Non-pigmented ciliary epithelial cell (primary cell): ENCODE measurements at regions not wholly inside any gene's neighbourhood (a gene's known extent, or its start where the extent isn't known, plus 50 kb on each side); places are given as distances from the start of the nearest gene placed in this dataset.
A peak's percentile ranks its signal among the peaks of the same experiment; 100 is the strongest.

ENCODE experiments used
- DNase-seq: peaks from one replicate; pipeline ENCODE4 v3.0.0-alpha.2; 2010; ENCODE audit warnings: low read depth

- no peak for DNase-seq
Observed at GRCh38 chr5:6162175-6162574, 216.2 kb downstream of the MED10 start.

DNA sequence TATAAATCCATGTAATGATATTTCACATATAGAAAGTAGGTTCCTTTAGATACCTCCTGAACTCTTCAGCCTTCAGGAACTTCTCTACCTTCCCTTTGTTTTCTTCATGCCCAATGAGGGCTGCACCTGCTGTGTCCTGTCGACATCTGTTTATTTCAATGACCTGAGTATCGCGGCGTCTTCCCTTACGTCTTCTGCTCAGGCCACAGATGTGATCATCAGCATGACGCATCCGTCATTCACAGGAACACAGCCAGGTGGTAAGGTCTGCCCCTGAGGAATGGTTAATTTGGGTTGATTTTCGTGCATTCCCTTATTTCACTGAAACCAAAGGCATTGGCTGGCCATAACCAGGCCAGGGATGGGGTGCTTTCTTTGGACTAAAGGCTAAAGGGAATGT, 217.1 kb downstream of the MED10 start:
- DNase-seq = no peak

DNA sequence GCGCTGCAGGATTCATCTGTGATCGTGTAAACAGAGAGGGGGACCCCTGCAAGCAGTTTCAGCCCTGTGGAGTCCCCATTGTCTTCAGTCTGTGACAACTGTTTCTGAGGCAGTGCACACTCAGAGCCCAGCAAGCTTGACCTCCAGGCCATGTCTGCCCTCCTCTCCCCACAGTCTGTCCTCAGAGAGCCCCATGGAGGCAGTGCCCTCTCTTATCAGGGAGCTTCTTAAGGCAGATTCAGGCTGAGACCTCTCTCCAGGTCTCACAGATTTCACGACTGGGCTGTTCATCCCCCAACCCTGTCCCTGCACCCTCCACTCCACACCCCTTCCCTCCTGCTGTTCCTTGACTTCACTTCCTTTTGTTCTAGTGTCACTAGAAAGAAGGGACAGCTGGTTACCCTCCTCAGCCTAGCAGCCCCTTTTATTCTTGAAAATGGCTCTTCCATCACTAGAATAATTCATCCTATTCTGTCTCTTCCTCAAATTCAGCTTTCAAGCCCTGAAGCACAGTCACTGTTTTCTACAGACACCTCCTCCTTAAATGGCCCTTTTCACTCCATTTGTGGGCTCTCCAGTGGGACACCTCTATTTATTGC, 218.4 kb downstream of the MED10 start:
- no peak for DNase-seq

- DNase-seq = peak; percentile 90
Observed at GRCh38 chr5:6158974-6159831, 219.1 kb downstream of the MED10 start.

GRCh38 chr5:6154216-6154615, 224.1 kb downstream of the MED10 start:
- DNase-seq = no peak

GRCh38 chr5:6146271-6146670, 232.1 kb downstream of the MED10 start:
- DNase-seq = no peak

GRCh38 chr5:6145616-6146237, 232.6 kb downstream of the MED10 start:
- DNase-seq = no peak

DNA sequence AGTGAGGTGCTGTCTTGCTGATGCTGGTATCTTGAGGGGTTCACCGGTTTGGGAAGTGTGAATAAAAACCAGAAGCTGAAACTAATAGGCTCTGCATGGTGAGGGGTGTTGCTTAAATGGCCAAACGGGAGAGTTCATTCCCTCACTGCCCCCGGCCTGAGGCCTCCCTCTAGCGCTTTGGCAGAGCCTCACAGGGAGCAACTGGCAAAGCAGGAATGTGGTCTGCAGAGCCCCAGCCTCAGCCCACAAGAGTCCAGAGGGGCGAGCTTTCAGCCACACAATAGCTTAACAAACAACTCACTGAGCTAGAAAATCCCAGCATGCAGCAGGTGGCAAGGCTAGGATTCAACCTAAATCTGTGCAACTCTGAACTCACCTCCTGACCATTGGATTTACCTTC, 234.8 kb downstream of the MED10 start:
- DNase-seq = no peak

- no peak for DNase-seq
Observed at GRCh38 chr5:6142353-6142752, 236.0 kb downstream of the MED10 start.

- DNase-seq = no peak
Observed at GRCh38 chr5:6140219-6140618, 238.1 kb downstream of the MED10 start.

DNA sequence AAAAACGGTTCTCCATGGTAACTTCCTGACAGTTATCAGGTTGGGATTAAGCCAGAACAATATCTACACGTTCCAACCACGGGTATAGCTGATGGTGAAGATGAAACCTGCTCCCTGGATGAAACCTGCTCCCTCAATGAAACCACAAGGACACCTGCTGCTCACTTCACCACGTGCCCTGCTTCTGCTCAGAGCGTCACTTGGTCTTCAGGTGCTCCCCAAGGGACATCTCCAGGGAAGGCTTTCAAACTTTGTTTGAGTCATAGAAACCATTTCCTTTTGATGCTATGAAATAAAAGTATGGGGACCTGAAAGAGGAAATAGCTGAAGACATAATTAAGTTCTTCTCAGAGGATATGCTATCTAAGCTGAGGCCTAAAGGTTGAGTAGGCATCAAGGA, 242.4 kb downstream of the MED10 start:
- no peak for DNase-seq

DNA sequence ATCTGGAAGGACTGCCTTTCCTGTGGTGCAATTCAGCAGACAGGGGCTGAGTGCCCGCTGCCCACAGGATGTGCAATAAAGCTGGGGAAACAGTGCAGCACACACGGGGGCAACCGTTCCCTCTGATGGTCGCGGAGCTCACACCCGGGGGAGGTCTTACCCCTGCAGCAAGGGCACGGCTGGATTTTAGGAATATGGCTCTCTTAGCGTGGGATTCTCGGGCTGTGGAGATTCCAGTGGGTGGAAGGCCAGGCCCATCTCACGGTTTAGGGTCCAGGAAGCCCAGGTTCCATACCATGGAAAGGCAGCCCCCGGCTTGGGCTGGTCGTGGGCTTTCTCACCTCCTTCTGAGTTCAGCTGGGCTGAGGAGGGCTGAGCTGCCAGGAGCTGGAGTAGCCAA, 244.1 kb downstream of the MED10 start:
- no peak for DNase-seq

GRCh38 chr5:6125781-6126180, 252.6 kb downstream of the MED10 start:
- peak; percentile 26 for DNase-seq

DNA sequence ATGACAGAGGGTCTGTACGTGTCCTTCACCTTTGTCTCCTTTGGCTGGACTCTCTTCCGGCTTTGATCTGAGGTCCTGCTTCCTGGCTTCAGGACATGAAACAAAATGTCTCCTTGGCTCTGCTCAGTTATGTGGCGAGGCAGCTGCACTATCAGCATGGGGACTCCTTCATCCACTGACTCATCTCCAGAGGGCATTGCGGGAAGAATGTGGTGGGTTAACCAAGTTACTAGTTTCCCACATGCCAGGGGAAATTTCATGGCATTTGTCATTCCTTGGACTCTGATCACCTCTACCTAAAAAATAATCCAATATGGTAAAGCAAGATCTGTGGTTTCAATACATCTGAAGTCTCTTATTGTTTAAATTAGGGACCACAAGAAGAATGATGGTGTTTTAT, 259.7 kb downstream of the MED10 start:
- DNase-seq = no peak

DNA sequence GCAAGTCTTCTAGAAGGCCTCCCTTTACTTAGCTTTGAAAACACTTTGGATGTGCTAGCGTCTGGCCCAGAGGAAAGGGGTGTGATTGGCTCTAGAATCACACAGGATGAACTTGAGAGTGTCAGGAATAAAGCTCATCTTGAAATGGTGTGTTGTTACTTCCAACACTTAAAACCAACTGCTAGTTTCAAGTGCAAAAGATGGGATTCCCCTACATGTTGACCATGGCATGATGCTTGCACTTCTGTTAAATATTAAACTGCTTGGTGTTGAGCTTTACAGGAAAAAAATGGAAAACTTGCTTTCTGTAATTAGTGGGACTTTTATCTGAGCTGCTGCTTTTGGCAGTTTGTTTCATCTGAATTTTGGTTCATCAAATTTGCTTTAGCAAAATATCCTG, 261.1 kb downstream of the MED10 start:
- no peak for DNase-seq

GRCh38 chr5:6115852-6116251, 262.5 kb downstream of the MED10 start:
- no peak for DNase-seq

DNA sequence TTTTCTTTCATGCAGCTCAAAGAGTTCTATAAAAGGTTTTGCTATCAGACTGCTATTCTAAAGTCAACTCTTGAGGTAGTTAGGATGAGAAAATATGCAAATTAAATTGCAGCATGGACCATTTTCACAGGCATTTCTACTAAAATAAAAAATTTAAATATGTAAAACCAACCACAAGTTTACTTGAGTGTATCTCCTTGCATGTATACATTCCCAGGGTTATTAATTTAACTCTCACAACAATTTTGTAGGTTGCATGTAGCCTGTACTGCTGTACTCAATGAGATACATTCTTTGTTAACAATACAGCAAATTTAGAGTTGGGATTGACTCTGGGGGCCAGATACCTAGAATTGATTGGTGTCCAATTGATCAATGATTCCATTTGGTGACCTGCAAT, 265.8 kb downstream of the MED10 start:
- DNase-seq = no peak

- no peak for DNase-seq
Observed at GRCh38 chr5:6112125-6112524, 266.2 kb downstream of the MED10 start.

DNA sequence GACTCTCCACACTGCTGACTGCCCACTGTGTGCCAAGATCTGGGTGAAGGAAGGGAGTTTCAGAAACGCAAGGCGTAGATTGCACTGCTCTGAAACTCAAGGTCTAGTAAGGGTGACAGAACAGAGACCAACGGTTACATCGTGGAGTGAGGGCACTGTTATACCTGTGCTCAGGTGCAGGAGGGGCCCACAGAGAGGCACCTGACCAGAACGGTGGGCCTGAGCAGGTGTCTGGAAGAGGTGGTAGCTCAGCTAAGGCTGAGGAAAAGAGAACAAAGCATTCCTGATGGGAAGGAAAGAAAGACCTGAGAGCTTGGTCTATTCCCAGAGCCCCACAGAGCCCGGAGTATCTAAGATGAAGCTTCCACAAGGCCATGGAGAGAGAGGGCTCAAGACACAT, 267.2 kb downstream of the MED10 start:
- DNase-seq = no peak

DNA sequence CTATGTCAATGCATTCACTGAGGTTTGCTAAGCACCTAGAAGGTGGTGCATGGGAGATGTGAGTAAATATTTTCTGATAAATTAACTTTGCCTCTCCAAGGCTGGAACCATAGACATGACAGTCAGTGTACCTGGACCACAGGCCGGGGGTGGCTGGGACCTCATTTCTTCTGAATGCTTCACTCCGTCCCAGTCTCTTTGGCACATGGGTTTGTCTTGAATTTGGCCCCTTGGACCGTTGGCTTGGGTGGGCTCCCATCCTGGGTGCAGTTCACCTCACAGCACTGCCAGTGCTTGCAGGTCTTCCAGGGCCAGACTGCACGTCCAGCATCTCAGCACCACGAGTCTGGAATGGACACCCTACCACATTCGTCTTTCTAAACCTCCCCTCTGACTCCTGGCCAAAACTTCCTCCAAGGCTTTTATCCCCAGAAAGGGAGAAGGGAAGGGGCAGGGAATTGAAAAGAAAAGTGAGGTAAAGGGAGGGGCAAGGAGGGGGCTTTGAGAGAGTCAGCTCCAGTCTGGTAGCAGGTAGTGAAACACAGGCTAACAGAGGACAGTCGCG, 267.8 kb downstream of the MED10 start:
- no peak for DNase-seq

DNA sequence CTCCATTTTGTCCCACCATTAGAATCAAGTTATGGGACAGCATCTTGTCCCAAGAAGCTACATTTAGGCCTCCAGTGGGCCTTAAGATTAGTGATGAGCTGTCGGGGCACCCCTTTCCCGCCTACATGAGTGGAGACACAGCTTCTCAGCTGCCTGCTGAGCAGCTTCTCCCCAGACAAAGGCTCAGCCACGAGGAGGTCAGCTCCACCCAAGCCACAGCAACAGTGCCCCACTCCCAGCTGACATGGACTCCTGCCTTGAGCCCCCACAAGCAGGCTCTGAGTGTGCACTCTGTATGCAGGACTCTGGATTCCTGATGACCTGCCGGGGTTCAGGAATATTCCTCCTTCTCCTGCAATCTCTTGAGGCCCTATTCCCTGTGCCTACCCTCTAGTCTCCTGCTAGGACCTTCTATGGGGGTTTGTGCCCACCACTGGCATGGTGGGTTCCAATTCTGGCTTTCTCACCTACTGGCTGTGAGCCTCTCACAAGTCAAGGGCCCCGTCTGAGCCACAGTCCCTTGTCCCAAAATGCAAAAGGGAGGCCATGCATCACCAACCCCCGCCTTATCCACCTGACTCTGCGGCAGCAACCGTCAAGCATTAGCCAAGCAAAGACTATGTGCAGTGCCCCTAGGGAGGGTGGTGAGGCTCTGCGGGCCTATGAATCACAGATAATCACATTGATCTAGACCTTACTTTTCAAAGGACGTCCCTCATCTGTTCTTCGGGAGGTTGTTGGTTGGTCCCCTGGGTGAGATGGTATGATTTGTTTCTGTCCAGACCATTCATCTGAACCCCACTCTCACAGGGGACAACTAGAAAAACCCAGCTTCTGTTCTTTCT, 269.1 kb downstream of the MED10 start:
- no peak for DNase-seq

- DNase-seq = no peak
Observed at GRCh38 chr5:6108540-6108848, 269.9 kb downstream of the MED10 start.
